ENCODE measurements at regions not wholly inside any gene's neighbourhood (a gene's known extent, or its start where the extent isn't known, plus 50 kb on each side); places are given as distances from the start of the nearest gene placed in this dataset.

GRCh38 chr4:96835991-96836390 is 996.1 kb downstream of the PDHA2 start:
- H3K9ac ChIP-seq (ENCODE audit: low read length), result no peak overlapping the region
- no peaks in the 10 kb centered on the region for H3K4me1 ChIP-seq (ENCODE audit: control insufficient read depth in 2 of 2, insufficient read depth in 2 of 2, low read length in 2 of 2)
- H3K4me2 ChIP-seq (replicated peaks; ENCODE audit: low read depth, low read length, poor library complexity, severe bottlenecking), result no peak overlapping the region
- intact Hi-C loops (cut with micrococcal nuclease), result no loop called here
- no peaks in the 10 kb centered on the region for H3K36me3 ChIP-seq (replicated peaks in 1 of 2; ENCODE audit: control extremely low read depth in 1 of 2, control insufficient read depth in 1 of 2, extremely low read depth in 1 of 2, insufficient read depth in 2 of 2, low read length in 1 of 2)
- DNase-seq, result no peak
- H4K20me1 ChIP-seq (ENCODE audit: control insufficient read depth, insufficient read depth, low read length, poor library complexity, severe bottlenecking), result no peaks in the 10 kb centered on the region
- H3K27ac Mint-ChIP-seq, result no peak overlapping the region
- ATAC-seq (ENCODE audit: low read depth), result no peak
- H3K27me3 ChIP-seq (replicated peaks in 1 of 4; ENCODE audit: control extremely low read depth in 1 of 4, control insufficient read depth in 3 of 4, insufficient read depth in 4 of 4, low read length in 3 of 4), result no peaks in the 10 kb centered on the region
- H3K4me3 ChIP-seq (ENCODE audit: control extremely low read depth in 1 of 5, extremely low read depth in 1 of 5, insufficient read depth in 1 of 5, low read depth in 2 of 5, low read length in 4 of 5), result no peak overlapping the region
- H3K4me1 Mint-ChIP-seq, result no peaks in the 10 kb centered on the region
- H2AFZ ChIP-seq (ENCODE audit: insufficient read depth, low read depth, low read length, poor library complexity, severe bottlenecking), result no peak overlapping the region
- ChIA-PET CTCF (no interaction called here), POLR2A (no interaction called here)
- no peak for TF ChIP-seq CTCF (IDR thresholded peaks at IDR 0.05)
- H3K27me3 Mint-ChIP-seq, result no peaks in the 10 kb centered on the region
- H3K4me3 Mint-ChIP-seq, result no peak overlapping the region
- H3K79me2 ChIP-seq (ENCODE audit: control insufficient read depth, insufficient read depth, low read length), result no peaks in the 10 kb centered on the region
- no peaks in the 10 kb centered on the region for H3K9me3 ChIP-seq (ENCODE audit: control extremely low read depth in 1 of 3, control insufficient read depth in 2 of 3, insufficient read depth in 1 of 3, low read length in 2 of 3)
- H3K27ac ChIP-seq (ENCODE audit: low read length in 2 of 2), result no peak overlapping the region
- no CpG with 5 or more reads among the region's 3 CpGs for WGBS (ENCODE audit: insufficient coverage)
- H3K9me3 Mint-ChIP-seq (ENCODE audit: insufficient read depth), result peaks cover 2% of the 10 kb centered on the region

GRCh38 chr4:96839441-96839840 is 999.5 kb downstream of the PDHA2 start:
- H3K9me3 ChIP-seq (ENCODE audit: control extremely low read depth in 1 of 3, control insufficient read depth in 2 of 3, insufficient read depth in 1 of 3, low read length in 2 of 3), result no peaks in the 10 kb centered on the region
- no peak overlapping the region for H3K4me2 ChIP-seq (replicated peaks; ENCODE audit: low read depth, low read length, poor library complexity, severe bottlenecking)
- no peaks in the 10 kb centered on the region for H4K20me1 ChIP-seq (ENCODE audit: control insufficient read depth, insufficient read depth, low read length, poor library complexity, severe bottlenecking)
- H3K4me1 Mint-ChIP-seq, result no peaks in the 10 kb centered on the region
- 63% methylated on average over 1 of the region's 2 CpGs for WGBS (ENCODE audit: insufficient coverage)
- TF ChIP-seq CTCF (IDR thresholded peaks at IDR 0.05) (no peak), EZH2 (IDR thresholded peaks at IDR 0.05; ENCODE audit: borderline replicate concordance, insufficient read depth, low read depth, low read length, poor library complexity, severe bottlenecking) (no peak)
- intact Hi-C loops (cut with micrococcal nuclease), result no loop called here
- H3K27ac Mint-ChIP-seq, result no peak overlapping the region
- H3K4me1 ChIP-seq (ENCODE audit: control insufficient read depth in 2 of 2, insufficient read depth in 2 of 2, low read length in 2 of 2), result no peaks in the 10 kb centered on the region
- ChIA-PET POLR2A (no interaction called here), CTCF (no interaction called here)
- H3K27me3 ChIP-seq (replicated peaks in 1 of 4; ENCODE audit: control extremely low read depth in 1 of 4, control insufficient read depth in 3 of 4, insufficient read depth in 4 of 4, low read length in 3 of 4), result no peaks in the 10 kb centered on the region
- no peak overlapping the region for H2AFZ ChIP-seq (ENCODE audit: insufficient read depth, low read depth, low read length, poor library complexity, severe bottlenecking)
- no peaks in the 10 kb centered on the region for H3K27me3 Mint-ChIP-seq
- no peak for ATAC-seq (ENCODE audit: low read depth)
- DNase-seq, result no peak
- H3K79me2 ChIP-seq (ENCODE audit: control insufficient read depth, insufficient read depth, low read length), result no peaks in the 10 kb centered on the region
- no peak overlapping the region for H3K27ac ChIP-seq (ENCODE audit: low read length in 2 of 2)
- no peaks in the 10 kb centered on the region for H3K36me3 ChIP-seq (replicated peaks in 1 of 2; ENCODE audit: control extremely low read depth in 1 of 2, control insufficient read depth in 1 of 2, extremely low read depth in 1 of 2, insufficient read depth in 2 of 2, low read length in 1 of 2)
- peaks cover 2% of the 10 kb centered on the region for H3K9me3 Mint-ChIP-seq (ENCODE audit: insufficient read depth)
- no peak overlapping the region for H3K4me3 ChIP-seq (ENCODE audit: control extremely low read depth in 1 of 5, extremely low read depth in 1 of 5, insufficient read depth in 1 of 5, low read depth in 2 of 5, low read length in 4 of 5)
- H3K9ac ChIP-seq (ENCODE audit: low read length), result no peak overlapping the region
- H3K4me3 Mint-ChIP-seq, result no peak overlapping the region
